ENCODE measurements at regions not wholly inside any gene's neighbourhood (a gene's known extent, or its start where the extent isn't known, plus 50 kb on each side); places are given as distances from the start of the nearest gene placed in this dataset.

- no peak for DNase-seq
These were observed 289.9 kb upstream of the SMC2 start for GRCh38 chr9:103804077-103804735.

DNA sequence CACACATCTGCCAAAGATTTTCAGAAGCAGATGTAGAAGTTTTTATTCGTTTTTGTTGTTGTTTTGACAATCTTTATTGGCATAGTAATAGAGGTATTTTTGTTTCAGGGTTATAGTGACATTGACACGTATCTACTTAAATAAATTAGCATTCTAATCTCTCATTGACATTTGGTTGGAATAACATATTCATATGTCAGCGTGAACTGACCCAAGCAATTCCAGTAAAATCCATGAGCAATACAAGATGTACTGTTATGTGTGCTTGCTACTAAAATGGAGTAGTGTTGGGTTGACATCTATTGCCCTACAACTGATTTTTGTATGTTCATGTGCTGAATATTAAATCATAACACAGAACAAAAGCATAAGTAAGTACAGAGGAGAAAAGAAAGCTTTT is 284.4 kb upstream of the SMC2 start:
- no peak for DNase-seq

GRCh38 chr9:103811462-103811861 is 282.6 kb upstream of the SMC2 start:
- DNase-seq, result no peak

- DNase-seq, result no peak
These were observed 278.0 kb upstream of the SMC2 start for GRCh38 chr9:103816146-103816545.

DNA sequence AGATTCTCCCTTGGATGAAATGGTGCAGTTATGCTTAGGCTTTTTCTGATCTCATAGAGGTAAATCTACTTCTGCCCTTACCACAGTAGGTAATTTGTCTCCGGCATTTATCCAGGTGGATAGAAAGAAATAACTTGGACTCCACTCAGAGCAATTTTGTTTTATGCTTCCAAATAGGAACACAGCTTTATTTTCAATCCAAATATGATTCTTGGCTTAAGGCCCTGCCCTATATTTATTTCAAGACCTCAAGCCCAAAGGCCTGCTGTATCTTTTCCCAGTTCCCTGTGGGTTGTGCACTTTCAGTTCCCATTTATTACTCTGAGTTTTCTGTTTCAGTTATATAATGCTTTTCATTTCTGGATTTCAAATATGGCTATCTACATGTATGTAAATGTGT is 274.2 kb upstream of the SMC2 start:
- DNase-seq, result no peak

- DNase-seq, result no peak
These were observed 273.0 kb upstream of the SMC2 start for GRCh38 chr9:103821115-103821514.

GRCh38 chr9:103837940-103838339 is 256.2 kb upstream of the SMC2 start:
- no peak for DNase-seq

- DNase-seq, result no peak
These were observed 254.9 kb upstream of the SMC2 start for GRCh38 chr9:103839197-103839596.

- DNase-seq, result no peak
These were observed 226.2 kb upstream of the SMC2 start for GRCh38 chr9:103867886-103868285.

DNA sequence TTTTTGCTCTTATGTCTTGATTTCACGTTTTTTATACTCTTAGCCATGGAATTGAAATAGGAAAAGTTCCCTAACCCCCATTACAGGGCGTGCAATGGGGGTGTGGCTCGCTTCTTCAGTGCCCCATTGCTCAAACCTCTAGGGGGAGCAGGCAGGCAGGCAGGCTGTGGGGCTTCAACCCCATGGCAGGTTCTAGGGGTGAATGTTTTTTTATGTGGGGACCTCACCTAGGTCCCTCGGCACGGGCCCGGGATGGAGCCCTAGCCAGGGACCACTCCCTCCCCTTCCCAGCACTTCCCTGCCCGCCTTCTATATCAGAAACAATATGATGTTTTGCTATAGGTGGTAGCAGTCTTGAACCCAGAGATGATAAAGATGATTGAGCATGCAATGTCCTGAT is 221.3 kb upstream of the SMC2 start:
- DNase-seq, result no peak

DNA sequence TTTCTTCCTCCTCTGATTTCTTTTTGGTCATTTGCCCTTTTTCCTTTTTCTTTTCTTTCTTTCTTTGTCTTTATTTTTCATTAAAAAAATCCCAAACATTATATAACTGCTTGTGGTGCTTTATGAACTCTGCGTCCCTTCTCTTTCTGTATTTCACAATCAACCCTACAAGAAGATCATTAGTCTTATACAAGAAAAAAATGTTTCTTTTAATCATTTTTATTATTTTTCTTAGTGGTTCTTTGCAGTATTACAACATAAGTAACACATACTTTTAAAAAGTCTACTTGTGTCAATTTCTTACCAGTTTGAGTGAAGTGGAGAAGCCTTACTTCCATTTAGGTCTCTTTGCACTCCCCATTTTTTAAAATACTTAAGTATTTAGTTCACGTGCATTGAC is 212.7 kb upstream of the SMC2 start:
- DNase-seq, result no peak

- no peak for DNase-seq
These were observed 204.1 kb upstream of the SMC2 start for GRCh38 chr9:103889989-103890388.

DNA sequence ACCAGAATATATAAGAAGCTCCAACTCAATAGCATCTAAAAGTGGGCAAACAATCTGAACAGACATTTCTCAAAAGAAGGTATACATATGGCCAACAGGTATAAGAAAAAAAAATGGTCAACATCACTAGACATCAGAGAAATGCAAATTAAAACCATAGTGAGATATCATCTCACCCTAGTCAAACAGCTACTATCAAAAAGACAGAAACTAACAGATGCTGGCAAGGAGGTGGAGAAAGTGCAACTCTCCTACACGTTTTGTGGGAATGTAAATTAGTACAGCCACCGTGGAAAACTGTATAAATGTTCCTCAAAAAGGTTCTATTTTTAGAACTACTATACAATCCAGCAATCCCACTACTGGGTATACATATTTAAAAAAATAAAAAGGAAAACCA is 199.9 kb upstream of the SMC2 start:
- no peak for DNase-seq

DNA sequence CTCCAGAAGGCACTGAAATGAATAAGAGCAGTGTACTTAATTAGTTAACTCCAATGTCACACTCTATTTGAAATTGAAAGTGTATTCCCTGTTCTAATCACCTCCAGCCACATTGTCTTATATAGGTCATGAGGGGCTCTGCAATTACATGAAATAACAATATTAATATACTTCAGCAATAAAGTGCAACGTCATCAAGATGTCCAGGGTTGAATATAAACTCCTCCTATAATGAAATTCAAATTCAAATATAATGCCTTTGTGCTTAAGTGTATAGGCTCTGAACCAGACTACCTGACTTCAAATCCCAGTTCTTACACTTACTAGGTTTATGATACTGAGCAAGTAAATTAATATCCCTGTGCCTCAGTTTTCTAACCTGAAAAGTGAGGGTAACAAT is 195.6 kb upstream of the SMC2 start:
- no peak for DNase-seq

DNA sequence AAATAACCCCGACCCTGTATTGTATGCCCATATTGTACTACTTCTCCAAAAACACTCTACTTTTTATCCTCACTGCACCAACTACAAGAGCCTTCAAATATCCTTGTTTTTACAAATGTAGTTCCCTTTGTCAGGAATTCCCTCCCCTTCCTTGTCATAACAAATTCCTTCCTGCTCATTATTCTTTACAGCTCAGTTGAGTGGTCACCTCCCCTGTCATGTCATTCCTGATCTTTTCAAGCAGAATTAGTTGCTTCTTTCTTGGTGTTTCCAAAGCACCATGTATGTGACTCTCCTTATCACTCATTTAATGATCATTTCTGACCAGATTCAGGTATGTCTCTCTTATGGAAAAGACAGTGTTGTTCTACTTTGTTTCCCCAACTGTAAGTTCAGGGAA is 194.2 kb upstream of the SMC2 start:
- DNase-seq, result no peak

DNA sequence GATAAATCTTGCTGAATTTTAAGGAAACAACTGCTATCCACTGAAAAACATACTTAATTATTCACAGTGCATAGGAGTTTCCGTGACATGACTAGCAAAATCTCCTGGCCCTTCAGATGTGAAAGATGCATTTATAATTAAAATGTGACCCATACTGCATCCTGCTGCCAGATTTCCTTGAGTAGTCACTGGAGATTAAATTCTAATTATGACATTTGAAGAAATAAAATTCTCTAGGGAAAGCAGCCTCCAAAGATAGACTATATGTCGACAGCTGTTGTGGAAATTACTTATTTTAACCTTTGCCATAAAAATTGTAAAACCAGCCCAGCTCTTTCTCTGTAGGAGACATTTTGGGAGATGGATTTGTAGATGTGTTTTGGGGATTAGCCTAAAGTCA is 193.6 kb upstream of the SMC2 start:
- DNase-seq, result no peak

GRCh38 chr9:103902263-103902662 is 191.8 kb upstream of the SMC2 start:
- DNase-seq, result no peak

GRCh38 chr9:103904242-103904641 is 189.9 kb upstream of the SMC2 start:
- no peak for DNase-seq

DNA sequence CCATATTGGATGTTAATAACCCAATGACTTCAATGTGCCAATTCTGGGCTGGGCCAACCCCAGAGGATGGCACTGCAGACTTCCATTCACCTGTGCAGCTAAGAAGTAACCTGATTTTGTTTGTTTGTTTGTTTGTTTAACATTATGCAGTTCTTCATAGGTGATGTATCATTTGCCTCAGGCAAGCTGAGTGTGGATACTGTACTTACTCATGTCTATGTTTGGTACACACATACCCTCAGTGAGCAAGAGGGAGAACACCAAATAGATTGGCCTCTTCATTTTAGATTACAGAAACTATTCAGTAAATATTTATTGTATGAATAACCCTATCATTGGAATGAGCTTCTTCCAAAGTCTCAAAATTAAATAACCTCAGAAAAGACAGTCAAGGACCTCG is 180.2 kb upstream of the SMC2 start:
- no peak for DNase-seq

GRCh38 chr9:103919605-103920209 is 174.4 kb upstream of the SMC2 start:
- DNase-seq, result no peak

- DNase-seq, result no peak
These were observed 165.7 kb upstream of the SMC2 start for GRCh38 chr9:103928442-103928841.

GRCh38 chr9:103941104-103941503 is 153.0 kb upstream of the SMC2 start:
- DNase-seq, result no peak

DNA sequence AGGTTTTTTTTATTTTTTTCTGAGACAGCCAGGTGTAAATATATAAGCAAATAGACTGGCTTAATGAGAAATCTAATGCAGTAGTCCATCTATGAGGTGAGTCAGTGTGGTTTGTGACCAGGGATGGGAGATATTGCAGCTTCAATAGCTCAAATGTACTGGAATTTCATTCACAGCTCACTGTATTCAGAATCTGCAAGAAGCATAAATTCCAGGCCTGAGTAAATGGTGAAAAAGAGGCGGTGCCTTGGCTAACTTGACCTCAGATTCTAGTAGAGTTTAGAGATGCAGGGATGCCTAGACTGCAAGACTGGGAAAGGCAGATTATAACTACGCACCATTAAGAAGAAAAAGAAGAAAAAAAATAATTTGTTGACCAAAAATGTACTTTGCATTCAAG is 151.9 kb upstream of the SMC2 start:
- no peak for DNase-seq

- DNase-seq, result no peak
These were observed 151.5 kb upstream of the SMC2 start for GRCh38 chr9:103942651-103943050.

- DNase-seq, result no peak
These were observed 145.0 kb upstream of the SMC2 start for GRCh38 chr9:103949096-103949495.
